Tibial nerve (tissue), 4 donors: ENCODE measurements at regions not wholly inside any gene's neighbourhood (a gene's known extent, or its start where the extent isn't known, plus 50 kb on each side); places are given as distances from the start of the nearest gene placed in this dataset.

Experiments used
- DNase-seq, 2 donors: peaks; one replicate each; pipeline ENCODE4 v3.0.0-alpha.2; 2019; ENCODE audit warnings: low spot score in 2 of 2
- H3K27ac ChIP-seq, 4 donors: fragments of 200-600 bp; sonication (generic) in 3 of 4; one replicate each; pipeline ENCODE4 v1.5.1; 2017 to 2019; ENCODE audit warnings: mild to moderate bottlenecking in 1 of 4
- H3K27me3 ChIP-seq, 2 donors: fragments of 200-600 bp; sonication (generic) in 1 of 2; one replicate each; pipeline versions ENCODE4 v1.5.1 to v1.6.0; 2017 to 2019
- H3K36me3 ChIP-seq, 3 donors: fragments of 200-600 bp; sonication (generic); one replicate each; pipeline ENCODE4 v1.5.1; 2018 to 2019
- H3K4me1 ChIP-seq, 4 donors: fragments of 200-600 bp; sonication (generic) in 3 of 4; one replicate each; pipeline ENCODE4 v1.5.1; 2017 to 2019
- H3K4me3 ChIP-seq, 4 donors: fragments of 200-600 bp; sonication (generic) in 3 of 4; one replicate each; pipeline ENCODE4 v1.5.1; 2017 to 2019; ENCODE audit warnings: mild to moderate bottlenecking in 1 of 4, moderate library complexity in 1 of 4
- H3K9me3 ChIP-seq, 4 donors: fragments of 200-600 bp; sonication (generic) in 3 of 4; one replicate each; pipeline ENCODE4 v1.5.1; 2017 to 2019
- CTCF ChIP-seq, 5 experiments: fragments of 200-600 bp in 3 of 5; fragments of 450-650 bp in 2 of 5; sonication (generic) in 3 of 5; IDR thresholded peaks; one replicate each; pipeline ENCODE4 v1.5.1; 2016 to 2019; ENCODE audit warnings: antibody characterized with exemption in 5 of 5, mild to moderate bottlenecking in 3 of 5, moderate library complexity in 2 of 5
- EP300 ChIP-seq, 2 donors: sonication (generic); formaldehyde crosslinking; IDR thresholded peaks; one replicate each; pipeline ENCODE4 v1.6.1; 2017; ENCODE audit warnings: antibody characterized with exemption in 2 of 2, mild to moderate bottlenecking in 1 of 2
- POLR2A ChIP-seq, 2 donors: fragments of 450-650 bp; IDR thresholded peaks; one replicate each; pipeline ENCODE4 v1.6.1; 2017; ENCODE audit warnings: antibody characterized with exemption in 2 of 2, mild to moderate bottlenecking in 2 of 2, moderate library complexity in 2 of 2
- WGBS, 2 donors: methylation state at CpG; one replicate each; pipeline ENCODE4 v1.1.5; 2018; 5-methylcytosine and 5-hydroxymethylcytosine counted together

GRCh38 chr9:88049677-88050307 is 75.5 kb upstream of the CDK20 start:
- 84 to 91% methylated on average over 14 of the region's 14 CpGs for WGBS, 2 donors
- Histone ChIP-seq H3K9me3 (peaks cover 0 to 7% (median 0%) of the 10 kb centered on the region in 4 donors), H3K4me3 (no peak overlapping the region), H3K4me1 (no peaks in the 10 kb centered on the region), H3K27ac (no peak overlapping the region), H3K27me3 (no peaks in the 10 kb centered on the region), H3K36me3 (no peaks in the 10 kb centered on the region)
- DNase-seq, result no peak
- TF ChIP-seq CTCF (IDR thresholded peaks at IDR 0.05) (no peak), POLR2A (IDR thresholded peaks at IDR 0.05) (no peak)

GRCh38 chr9:88046542-88046941 is 72.2 kb upstream of the CDK20 start:
- WGBS, 2 donors, result 75 to 83% methylated on average over 3 of the region's 3 CpGs
- TF ChIP-seq POLR2A (IDR thresholded peaks at IDR 0.05), result no peak
- TF ChIP-seq CTCF (IDR thresholded peaks at IDR 0.05), result no peak
- TF ChIP-seq EP300 (IDR thresholded peaks at IDR 0.05), result no peak

GRCh38 chr9:88045686-88046085 is 71.4 kb upstream of the CDK20 start:
- Histone ChIP-seq H3K4me1 (no peaks in the 10 kb centered on the region), H3K36me3 (no peaks in the 10 kb centered on the region), H3K27me3 (no peaks in the 10 kb centered on the region), H3K27ac (no peak overlapping the region), H3K9me3 (peaks cover 0 to 15% (median 0%) of the 10 kb centered on the region in 4 donors), H3K4me3 (no peak overlapping the region)
- WGBS, 2 donors, result 82 to 88% methylated on average over 3 of the region's 3 CpGs
- TF ChIP-seq POLR2A (IDR thresholded peaks at IDR 0.05) (no peak), EP300 (IDR thresholded peaks at IDR 0.05) (no peak), CTCF (IDR thresholded peaks at IDR 0.05) (no peak)
- no peak for DNase-seq

More at GRCh38 chr9:88046542-88046941, 72.2 kb upstream of the CDK20 start:
- no peaks in the 10 kb centered on the region for H3K36me3 ChIP-seq
- no peak for DNase-seq
- no peak overlapping the region for H3K4me3 ChIP-seq
- no peaks in the 10 kb centered on the region for H3K27me3 ChIP-seq
- peaks cover 0 to 15% (median 0%) of the 10 kb centered on the region in 4 donors for H3K9me3 ChIP-seq
- no peaks in the 10 kb centered on the region for H3K4me1 ChIP-seq
- no peak overlapping the region for H3K27ac ChIP-seq

GRCh38 chr9:88044200-88044599 is 69.9 kb upstream of the CDK20 start:
- no peak for DNase-seq
- H3K9me3 ChIP-seq, result peaks cover 0 to 15% (median 0%) of the 10 kb centered on the region in 4 donors
- H3K36me3 ChIP-seq, result no peaks in the 10 kb centered on the region
- no peak for TF ChIP-seq EP300 (IDR thresholded peaks at IDR 0.05)
- no peak for TF ChIP-seq POLR2A (IDR thresholded peaks at IDR 0.05)
- TF ChIP-seq CTCF (IDR thresholded peaks at IDR 0.05), result no peak
- H3K27ac ChIP-seq, result no peak overlapping the region
- H3K4me1 ChIP-seq, result no peaks in the 10 kb centered on the region
- WGBS, 2 donors, result 89 to 90% methylated on average over 3 of the region's 3 CpGs
- no peak overlapping the region for H3K4me3 ChIP-seq
- H3K27me3 ChIP-seq, result no peaks in the 10 kb centered on the region

GRCh38 chr9:88043647-88044046 is 69.3 kb upstream of the CDK20 start:
- DNase-seq, result no peak
- H3K36me3 ChIP-seq, result no peaks in the 10 kb centered on the region
- no peaks in the 10 kb centered on the region for H3K4me1 ChIP-seq
- no peak for TF ChIP-seq EP300 (IDR thresholded peaks at IDR 0.05)
- no peak for TF ChIP-seq POLR2A (IDR thresholded peaks at IDR 0.05)
- no peak for TF ChIP-seq CTCF (IDR thresholded peaks at IDR 0.05)
- no peak overlapping the region for H3K4me3 ChIP-seq
- WGBS, 2 donors, result 87 to 94% methylated on average over 3 of the region's 3 CpGs
- H3K27ac ChIP-seq, result no peak overlapping the region
- peaks cover 0 to 16% (median 0%) of the 10 kb centered on the region in 4 donors for H3K9me3 ChIP-seq
- no peaks in the 10 kb centered on the region for H3K27me3 ChIP-seq
